Neural cell (in vitro differentiated cells): ENCODE measurements at regions not wholly inside any gene's neighbourhood (a gene's known extent, or its start where the extent isn't known, plus 50 kb on each side); places are given as distances from the start of the nearest gene placed in this dataset.

ENCODE experiments used
- H2AFZ ChIP-seq: fragments of 200-600, 300-800 bp; sonication (generic), shearing (Covaris generic); 2 replicates; pipeline ENCODE4 v1.6.0; 2014; ENCODE audit warnings: low read depth, mild to moderate bottlenecking, antibody characterized with exemption, low read length, moderate library complexity
- H3F3A ChIP-seq: fragments of 200-600 bp; shearing (Covaris generic); 2 replicates; pipeline ENCODE4 v1.6.1; 2016; ENCODE audit warnings: mild to moderate bottlenecking, moderate library complexity, mixed read lengths, antibody characterized with exemption, low read length; ENCODE audit not compliant: insufficient read depth, poor library complexity, severe bottlenecking
- H3K27ac ChIP-seq: fragments of 200-600, 300-800 bp; sonication (generic), shearing (Covaris generic); 2 replicates; pipeline ENCODE4 v1.5.1; 2014; ENCODE audit warnings: mild to moderate bottlenecking, low read length, moderate library complexity
- H3K27me3 ChIP-seq: fragments of 300-800, 200-600 bp; sonication (generic), shearing (Covaris generic); 2 replicates; pipeline ENCODE4 v1.6.0; 2014; ENCODE audit warnings: mild to moderate bottlenecking, low read depth, low read length, moderate library complexity; ENCODE audit not compliant: insufficient read depth
- H3K36me3 ChIP-seq: fragments of 300-800, 200-600 bp; sonication (generic), shearing (Covaris generic); 2 replicates; pipeline ENCODE4 v1.5.1; 2014; ENCODE audit warnings: mild to moderate bottlenecking, antibody characterized with exemption, low read length, moderate library complexity; ENCODE audit not compliant: insufficient read depth
- H3K4me2 ChIP-seq: fragments of 300-800, 200-600 bp; sonication (generic), shearing (Covaris generic); 2 replicates; pipeline ENCODE4 v1.6.0; 2014; ENCODE audit warnings: mild to moderate bottlenecking, low read length
- H3K4me3 ChIP-seq: fragments of 300-800, 200-600 bp; sonication (generic), shearing (Covaris generic); 2 replicates; pipeline ENCODE4 v1.5.1; 2014; ENCODE audit warnings: mild to moderate bottlenecking, low read length, moderate library complexity
- H3K79me2 ChIP-seq: fragments of 200-600 bp; shearing (Covaris generic); replicated peaks from 2 replicates; pipeline ENCODE4 v1.6.0; 2014; ENCODE audit warnings: mild to moderate bottlenecking, low read length, moderate library complexity; ENCODE audit not compliant: insufficient read depth
- H3K9ac ChIP-seq: fragments of 300-800, 200-600 bp; sonication (generic), shearing (Covaris generic); 2 replicates; pipeline ENCODE4 v1.6.1; 2016; ENCODE audit warnings: mild to moderate bottlenecking, low read length, mixed read lengths
- H3K9me2 ChIP-seq: fragments of 200-600 bp; shearing (Covaris generic); 2 replicates; pipeline ENCODE4 v1.6.1; 2016; ENCODE audit warnings: mild to moderate bottlenecking, low read length, mixed read lengths; ENCODE audit not compliant: insufficient read depth
- H3K9me3 ChIP-seq: fragments of 200-600, 300-800 bp; sonication (generic), shearing (Covaris generic); 2 replicates; pipeline ENCODE4 v1.6.1; 2016; ENCODE audit warnings: mild to moderate bottlenecking, mixed run types, low read length, moderate library complexity, mixed read lengths
- H4K20me1 ChIP-seq: fragments of 200-600 bp; shearing (Covaris generic); 2 replicates; pipeline ENCODE4 v1.6.1; 2016; ENCODE audit warnings: mild to moderate bottlenecking, mixed run types; ENCODE audit not compliant: insufficient read depth
- CTCF ChIP-seq: fragments of 450-650 bp; IDR thresholded peaks from 2 replicates; pipeline ENCODE4 v1.5.1; 2014; ENCODE audit warnings: antibody characterized with exemption, mild to moderate bottlenecking, moderate library complexity; ENCODE audit not compliant: poor library complexity, severe bottlenecking
- EP300 ChIP-seq: fragments of 450-650 bp; conservative IDR thresholded peaks from 2 replicates; pipeline ENCODE4 v1.6.1; 2014; ENCODE audit warnings: antibody characterized with exemption, mild to moderate bottlenecking, moderate library complexity; ENCODE audit not compliant: poor library complexity, severe bottlenecking
- EZH2 ChIP-seq: fragments of 200-600, 300-800 bp; shearing (Covaris generic), sonication (generic); IDR thresholded peaks from 2 replicates; pipeline ENCODE4 v1.6.1; 2014; ENCODE audit warnings: antibody characterized with exemption, low read length, borderline replicate concordance, mild to moderate bottlenecking; ENCODE audit not compliant: insufficient read depth, poor library complexity, severe bottlenecking
- MXI1 ChIP-seq: fragments of 450-650 bp; conservative IDR thresholded peaks from 2 replicates; pipeline ENCODE4 v1.6.1; 2014; ENCODE audit warnings: antibody characterized with exemption, mild to moderate bottlenecking; ENCODE audit not compliant: poor library complexity, severe bottlenecking
- POLR2AphosphoS5 ChIP-seq: IDR thresholded peaks from 2 replicates; pipeline ENCODE4 v1.6.1; 2012
- RAD21 ChIP-seq: fragments of 450-650 bp; conservative IDR thresholded peaks from 2 replicates; pipeline ENCODE4 v1.6.1; 2014; ENCODE audit warnings: antibody characterized with exemption, mild to moderate bottlenecking, moderate library complexity
- SMC3 ChIP-seq: fragments of 450-650 bp; conservative IDR thresholded peaks from 2 replicates; pipeline ENCODE4 v1.6.1; 2014; ENCODE audit warnings: antibody characterized with exemption, mild to moderate bottlenecking, moderate library complexity; ENCODE audit not compliant: poor library complexity
- TAF1 ChIP-seq: IDR thresholded peaks from 2 replicates; pipeline ENCODE4 v1.6.1; 2012; ENCODE audit warnings: low read depth
- TF ChIP-seq, protein P1 (sequence below): IDR thresholded peaks from 2 replicates; pipeline ENCODE4 v1.6.1; 2012; ENCODE audit warnings: borderline replicate concordance

GRCh38 chr2:128788636-128789220 is 470.1 kb upstream of the HS6ST1 start:
- Histone ChIP-seq H3K9ac (no peak overlapping the region), H3K4me2 (no peak overlapping the region), H3K79me2 (no peaks in the 10 kb centered on the region), H3K27me3 (no peaks in the 10 kb centered on the region), H3F3A (no peaks in the 10 kb centered on the region), H3K9me2 (no peaks in the 10 kb centered on the region), H3K27ac (no peak overlapping the region), H4K20me1 (no peaks in the 10 kb centered on the region), H3K36me3 (no peaks in the 10 kb centered on the region), H3K9me3 (no peaks in the 10 kb centered on the region), H2AFZ (no peak overlapping the region), H3K4me3 (no peak overlapping the region)
- no peak for TF ChIP-seq SMC3
- no peak for TF ChIP-seq RAD21
- TF ChIP-seq EP300 = no peak
- TF ChIP-seq, protein P1, sequence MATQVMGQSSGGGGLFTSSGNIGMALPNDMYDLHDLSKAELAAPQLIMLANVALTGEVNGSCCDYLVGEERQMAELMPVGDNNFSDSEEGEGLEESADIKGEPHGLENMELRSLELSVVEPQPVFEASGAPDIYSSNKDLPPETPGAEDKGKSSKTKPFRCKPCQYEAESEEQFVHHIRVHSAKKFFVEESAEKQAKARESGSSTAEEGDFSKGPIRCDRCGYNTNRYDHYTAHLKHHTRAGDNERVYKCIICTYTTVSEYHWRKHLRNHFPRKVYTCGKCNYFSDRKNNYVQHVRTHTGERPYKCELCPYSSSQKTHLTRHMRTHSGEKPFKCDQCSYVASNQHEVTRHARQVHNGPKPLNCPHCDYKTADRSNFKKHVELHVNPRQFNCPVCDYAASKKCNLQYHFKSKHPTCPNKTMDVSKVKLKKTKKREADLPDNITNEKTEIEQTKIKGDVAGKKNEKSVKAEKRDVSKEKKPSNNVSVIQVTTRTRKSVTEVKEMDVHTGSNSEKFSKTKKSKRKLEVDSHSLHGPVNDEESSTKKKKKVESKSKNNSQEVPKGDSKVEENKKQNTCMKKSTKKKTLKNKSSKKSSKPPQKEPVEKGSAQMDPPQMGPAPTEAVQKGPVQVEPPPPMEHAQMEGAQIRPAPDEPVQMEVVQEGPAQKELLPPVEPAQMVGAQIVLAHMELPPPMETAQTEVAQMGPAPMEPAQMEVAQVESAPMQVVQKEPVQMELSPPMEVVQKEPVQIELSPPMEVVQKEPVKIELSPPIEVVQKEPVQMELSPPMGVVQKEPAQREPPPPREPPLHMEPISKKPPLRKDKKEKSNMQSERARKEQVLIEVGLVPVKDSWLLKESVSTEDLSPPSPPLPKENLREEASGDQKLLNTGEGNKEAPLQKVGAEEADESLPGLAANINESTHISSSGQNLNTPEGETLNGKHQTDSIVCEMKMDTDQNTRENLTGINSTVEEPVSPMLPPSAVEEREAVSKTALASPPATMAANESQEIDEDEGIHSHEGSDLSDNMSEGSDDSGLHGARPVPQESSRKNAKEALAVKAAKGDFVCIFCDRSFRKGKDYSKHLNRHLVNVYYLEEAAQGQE = no peak
- TF ChIP-seq POLR2AphosphoS5 = no peak
- TF ChIP-seq EZH2 = no peak
- TF ChIP-seq CTCF = no peak
- TF ChIP-seq TAF1 = no peak
- TF ChIP-seq MXI1 = no peak

DNA sequence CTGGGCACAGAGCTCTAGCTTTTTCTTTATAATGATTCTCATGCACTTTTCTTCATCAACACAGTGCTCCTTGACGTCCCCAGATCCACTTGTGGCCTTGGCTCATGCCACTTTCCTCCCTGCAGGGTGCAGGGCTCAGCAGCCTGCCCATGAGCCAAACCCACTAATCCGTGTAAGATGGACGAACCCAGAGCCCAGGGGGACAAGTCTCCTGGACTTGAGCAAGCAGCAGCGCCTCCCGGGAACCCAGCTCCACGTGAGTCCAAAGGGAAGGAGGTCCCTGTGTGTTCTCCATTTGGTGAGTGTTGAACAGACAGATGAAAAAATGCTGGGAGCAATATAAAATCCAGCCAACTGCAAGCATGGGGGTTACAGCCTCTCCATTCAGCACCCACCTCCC is 470.6 kb upstream of the HS6ST1 start:
- Histone ChIP-seq H3K9me2 (no peaks in the 10 kb centered on the region), H3K9me3 (no peaks in the 10 kb centered on the region), H3K27me3 (no peaks in the 10 kb centered on the region), H4K20me1 (no peaks in the 10 kb centered on the region), H3K36me3 (no peaks in the 10 kb centered on the region), H2AFZ (no peak overlapping the region), H3K27ac (no peak overlapping the region), H3F3A (no peaks in the 10 kb centered on the region), H3K9ac (no peak overlapping the region), H3K4me3 (no peak overlapping the region), H3K4me2 (no peak overlapping the region), H3K79me2 (no peaks in the 10 kb centered on the region)
- no peak for TF ChIP-seq TAF1
- no peak for TF ChIP-seq EP300
- TF ChIP-seq SMC3 = no peak
- TF ChIP-seq MXI1 = no peak
- TF ChIP-seq, protein P1 = no peak
- TF ChIP-seq RAD21 = no peak
- TF ChIP-seq POLR2AphosphoS5 = no peak
- no peak for TF ChIP-seq EZH2
- no peak for TF ChIP-seq CTCF
